Gastrocnemius medialis (tissue), 4 donors: ENCODE measurements at regions not wholly inside any gene's neighbourhood (a gene's known extent, or its start where the extent isn't known, plus 50 kb on each side); places are given as distances from the start of the nearest gene placed in this dataset.

Experiments
- CTCF ChIP-seq, 5 experiments: fragments of 450-650 bp in 3 of 5; fragments of 200-600 bp in 2 of 5; sonication (generic) in 2 of 5; IDR thresholded peaks in 4 of 5; conservative IDR thresholded peaks in 1 of 5; 1 replicate in 4 of 5; 2 replicates in 1 of 5; pipeline ENCODE4 v1.5.1; 2016 to 2019; ENCODE audit warnings: antibody characterized with exemption in 5 of 5, mild to moderate bottlenecking in 3 of 5, moderate library complexity in 3 of 5
- POLR2A ChIP-seq, 2 donors: fragments of 450-650 bp; IDR thresholded peaks; one replicate each; pipeline ENCODE4 v1.6.1; 2017; ENCODE audit warnings: antibody characterized with exemption in 2 of 2, mild to moderate bottlenecking in 2 of 2, moderate library complexity in 2 of 2

DNA sequence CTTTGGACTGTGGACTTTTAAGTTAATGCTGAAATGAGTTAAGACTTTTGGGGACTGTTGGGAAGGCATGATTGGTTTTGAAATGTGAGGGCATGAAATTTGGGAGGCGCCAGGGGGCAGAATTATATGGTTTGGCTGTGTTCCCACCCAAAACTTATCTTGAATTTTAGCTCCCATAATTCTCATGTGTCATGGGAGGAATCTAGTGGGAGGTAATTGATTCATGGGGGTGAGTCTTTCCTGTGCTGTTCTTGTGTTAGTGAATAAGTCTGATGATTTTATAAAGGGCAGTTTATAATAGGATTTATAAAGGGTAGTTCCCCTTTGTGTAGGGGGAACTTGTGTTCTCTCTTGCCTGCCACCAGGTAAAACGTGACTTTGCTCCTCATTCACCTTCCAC lies 235.5 kb upstream of the CDH18 start:
- TF ChIP-seq CTCF (IDR thresholded peaks at IDR 0.05 in 4 of 5, conservative IDR thresholded peaks at IDR 0.05 in 1 of 5), result no peak
- TF ChIP-seq POLR2A (IDR thresholded peaks at IDR 0.05), result no peak
